H1 (cell line): ENCODE measurements at regions not wholly inside any gene's neighbourhood (a gene's known extent, or its start where the extent isn't known, plus 50 kb on each side); places are given as distances from the start of the nearest gene placed in this dataset.

Experiments
- CHD2 ChIP-seq: IDR thresholded peaks from 2 replicates; pipeline ENCODE4 v1.6.1; 2012; ENCODE audit warnings: low read length, improper control_type of control experiment
- NANOG ChIP-seq: IDR thresholded peaks from 2 replicates; pipeline ENCODE4 v1.6.1; 2011; ENCODE audit warnings: low read length, low read depth, mild to moderate bottlenecking, inconsistent platforms; ENCODE audit not compliant: insufficient read depth, poor library complexity, severe bottlenecking
- PHF8 ChIP-seq: fragments of 200-600 bp; sonication (generic); conservative IDR thresholded peaks from 2 replicates; pipeline ENCODE4 v1.7.1; 2012; ENCODE audit warnings: low read depth, mild to moderate bottlenecking, inconsistent platforms, low read length, moderate library complexity
- TEAD4 ChIP-seq: IDR thresholded peaks from 2 replicates; pipeline ENCODE4 v1.6.1; 2012; ENCODE audit warnings: low read depth, low read length, inconsistent platforms, mixed read lengths

DNA sequence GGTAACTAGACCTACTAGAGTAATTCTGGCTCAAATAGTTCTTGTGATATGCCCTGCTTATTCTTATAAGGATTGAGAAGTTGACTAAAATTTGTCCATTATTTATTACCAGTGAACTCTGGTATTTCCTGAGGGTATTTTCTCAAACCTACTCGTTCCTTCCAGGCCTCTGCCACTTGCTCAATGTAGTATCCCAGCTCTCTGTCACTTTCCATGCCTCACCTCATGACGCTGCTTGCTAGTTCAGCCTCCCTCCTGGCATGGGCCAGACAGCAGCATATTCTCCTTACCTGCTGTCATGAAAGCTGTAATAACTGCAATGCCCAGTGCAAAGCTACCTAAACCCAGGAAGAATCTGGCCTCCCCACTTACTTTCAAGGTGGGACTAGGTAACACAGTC, 602.9 kb upstream of the ADAMTS5 start (continued):
- TF ChIP-seq NANOG, result no peak
- TF ChIP-seq PHF8, result no peak
- no peak for TF ChIP-seq TEAD4
- TF ChIP-seq CHD2, result no peak
